H1 (cell line): ENCODE measurements at regions not wholly inside any gene's neighbourhood (a gene's known extent, or its start where the extent isn't known, plus 50 kb on each side); places are given as distances from the start of the nearest gene placed in this dataset.

Source experiments
- CTCF ChIP-seq, 3 experiments: IDR thresholded peaks; 1 replicate in 2 of 3; 2 replicates in 1 of 3; pipeline versions ENCODE4 v1.5.1 to v1.6.1; 2011; ENCODE audit warnings: low read length in 3 of 3, mild to moderate bottlenecking in 3 of 3, inconsistent platforms in 2 of 3, low read depth in 1 of 3, moderate library complexity in 1 of 3; ENCODE audit not compliant: insufficient read depth in 1 of 3; ENCODE audit errors: control extremely low read depth in 1 of 3
- TEAD4 ChIP-seq: IDR thresholded peaks from 2 replicates; pipeline ENCODE4 v1.6.1; 2012; ENCODE audit warnings: low read depth, low read length, inconsistent platforms, mixed read lengths

DNA sequence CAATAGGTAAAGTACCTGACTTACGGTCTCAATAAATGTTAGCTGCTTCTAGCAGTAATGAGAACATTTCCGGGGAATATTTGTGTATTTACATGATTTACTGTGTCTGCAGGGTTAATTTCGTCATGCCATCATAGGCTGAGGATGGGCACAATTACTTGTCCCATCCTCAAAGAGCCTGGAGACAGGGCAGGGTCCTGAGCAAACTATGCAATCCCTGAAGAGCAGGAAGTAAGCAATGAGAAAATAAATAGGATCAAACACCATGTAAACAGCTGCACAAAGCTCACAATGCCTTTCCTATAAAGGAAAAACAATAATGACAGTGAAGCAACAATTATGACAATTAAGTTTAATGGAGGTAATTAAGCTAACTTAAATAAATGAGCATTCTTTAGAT, 114.6 kb upstream of the FOXQ1 start (continued):
- TF ChIP-seq TEAD4 (no peak), CTCF (IDR thresholded peaks at IDR 0.05; ENCODE audit: control extremely low read depth in 1 of 3, insufficient read depth in 1 of 3, low read depth in 1 of 3, low read length in 3 of 3) (no peak)
- TF ChIP-seq, all 59 proteins: peak for 0
